Esophagus squamous epithelium (tissue), 4 donors: ENCODE measurements at regions not wholly inside any gene's neighbourhood (a gene's known extent, or its start where the extent isn't known, plus 50 kb on each side); places are given as distances from the start of the nearest gene placed in this dataset.

ENCODE experiments used
- CTCF ChIP-seq, 6 experiments: fragments of 450-650 bp in 4 of 6; fragments of 200-600 bp in 2 of 6; sonication (generic) in 2 of 6; IDR thresholded peaks; one replicate each; pipeline ENCODE4 v1.5.1; 2016 to 2019; ENCODE audit warnings: antibody characterized with exemption in 6 of 6, mild to moderate bottlenecking in 4 of 6, moderate library complexity in 4 of 6
- POLR2A ChIP-seq, 4 donors: fragments of 450-650 bp; IDR thresholded peaks; one replicate each; pipeline ENCODE4 v1.6.1; 2017; ENCODE audit warnings: antibody characterized with exemption in 4 of 4, mild to moderate bottlenecking in 4 of 4, moderate library complexity in 3 of 4

GRCh38 chr7:140275069-140275965 is 98.5 kb upstream of the KDM7A start:
- no peak for TF ChIP-seq CTCF (IDR thresholded peaks at IDR 0.05)
- no peak for TF ChIP-seq POLR2A (IDR thresholded peaks at IDR 0.05)
